NCI-H2107 (cell line): ENCODE measurements at regions not wholly inside any gene's neighbourhood (a gene's known extent, or its start where the extent isn't known, plus 50 kb on each side); places are given as distances from the start of the nearest gene placed in this dataset.
A peak's percentile ranks its signal among the peaks of the same experiment; 100 is the strongest.

ENCODE experiments used
- DNase-seq: peaks from one replicate; lab custom pipeline; 2025; lab: John Stamatoyannopoulos, UW

GRCh38 chr11:15737320-15737719, 619.0 kb downstream of the SOX6 start:
- no peak for DNase-seq

- DNase-seq: no peak
Observed at GRCh38 chr11:15738931-15739330, 617.4 kb downstream of the SOX6 start.

- no peak for DNase-seq
Observed at GRCh38 chr11:15742626-15743519, 613.5 kb downstream of the SOX6 start.

GRCh38 chr11:15744693-15745092, 611.7 kb downstream of the SOX6 start:
- no peak for DNase-seq

GRCh38 chr11:15745266-15745665, 611.1 kb downstream of the SOX6 start:
- no peak for DNase-seq

GRCh38 chr11:15747671-15748070, 608.7 kb downstream of the SOX6 start:
- no peak for DNase-seq

DNA sequence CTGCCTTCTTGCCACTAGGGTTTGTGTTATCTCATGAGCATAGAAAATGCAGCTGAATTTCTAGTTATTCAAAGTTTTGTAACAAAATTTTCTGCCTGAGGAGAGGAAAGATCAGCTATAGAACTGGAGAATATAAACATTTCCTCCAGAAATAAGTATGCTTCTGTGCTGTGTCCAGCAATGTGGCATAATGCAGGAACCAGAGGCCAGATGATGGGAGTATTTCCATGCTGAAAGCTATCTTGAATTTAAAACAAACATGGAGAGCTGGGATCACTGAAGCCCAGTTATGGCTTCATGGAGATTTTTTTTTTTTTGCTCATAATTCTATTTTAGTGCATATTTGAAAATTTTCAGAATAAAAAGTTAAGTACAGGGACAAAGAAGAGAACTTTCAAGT, 608.2 kb downstream of the SOX6 start:
- no peak for DNase-seq

- no peak for DNase-seq
Observed at GRCh38 chr11:15748741-15749140, 607.6 kb downstream of the SOX6 start.

DNA sequence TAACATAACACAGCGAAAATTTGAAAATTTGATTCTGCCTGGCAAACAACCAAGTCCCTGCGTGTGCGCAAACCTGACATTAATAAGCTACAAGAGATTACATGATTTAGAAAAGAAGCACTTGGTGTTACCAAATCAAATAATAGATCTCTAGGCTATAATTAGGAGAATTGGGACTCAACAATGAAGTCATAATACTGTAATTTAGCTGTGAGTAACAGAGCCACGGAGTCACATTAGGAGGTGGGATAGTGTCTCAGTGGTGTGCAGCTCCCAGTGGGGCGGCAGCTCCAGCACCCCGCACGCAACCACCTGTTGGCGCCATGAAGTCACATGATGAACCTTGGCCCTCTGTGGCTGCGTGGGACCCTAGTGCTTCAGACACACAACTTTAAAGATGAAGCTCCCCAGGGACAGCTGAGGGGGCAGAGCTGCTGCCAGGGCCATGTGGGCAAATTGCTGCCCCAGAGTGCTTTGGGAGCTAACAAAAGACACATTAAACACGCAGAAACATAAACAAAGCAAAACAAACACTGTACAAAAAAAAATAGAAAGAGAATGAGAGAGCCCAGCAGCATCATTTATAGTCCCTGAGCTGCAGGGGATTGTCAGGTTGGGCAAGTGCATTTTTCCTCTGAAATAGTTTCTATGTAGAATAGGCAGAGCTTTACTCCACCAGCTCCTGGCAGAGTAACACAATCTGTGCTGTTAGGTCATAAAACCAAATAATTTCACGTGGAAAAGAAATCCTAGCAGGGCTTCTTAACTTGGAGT, 605.6 kb downstream of the SOX6 start:
- DNase-seq: peak; percentile 77

DNA sequence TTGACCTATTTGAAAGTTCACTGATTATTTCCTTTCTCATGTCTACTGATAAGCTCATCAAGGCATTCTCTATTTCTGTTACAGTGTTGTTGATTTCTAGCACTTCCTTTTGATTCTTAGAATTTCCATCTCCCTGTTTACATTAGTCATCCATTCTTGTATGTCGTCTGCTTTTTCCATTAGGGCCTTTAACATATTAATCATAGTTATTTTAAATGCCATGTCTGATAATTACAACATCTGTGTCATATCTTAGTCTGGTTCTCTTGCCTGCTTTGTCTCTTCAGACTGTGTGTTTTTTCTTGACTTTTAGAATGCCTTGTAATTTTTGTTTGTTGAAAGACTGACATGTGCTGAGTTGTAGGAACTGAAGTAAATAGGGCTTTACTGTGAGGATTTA, 602.1 kb downstream of the SOX6 start:
- no peak for DNase-seq

- DNase-seq: no peak
Observed at GRCh38 chr11:15757048-15757698, 599.2 kb downstream of the SOX6 start.

- DNase-seq: no peak
Observed at GRCh38 chr11:15758857-15759465, 597.4 kb downstream of the SOX6 start.

- no peak for DNase-seq
Observed at GRCh38 chr11:15761235-15761634, 595.1 kb downstream of the SOX6 start.

GRCh38 chr11:15764326-15764725, 592.0 kb downstream of the SOX6 start:
- no peak for DNase-seq

DNA sequence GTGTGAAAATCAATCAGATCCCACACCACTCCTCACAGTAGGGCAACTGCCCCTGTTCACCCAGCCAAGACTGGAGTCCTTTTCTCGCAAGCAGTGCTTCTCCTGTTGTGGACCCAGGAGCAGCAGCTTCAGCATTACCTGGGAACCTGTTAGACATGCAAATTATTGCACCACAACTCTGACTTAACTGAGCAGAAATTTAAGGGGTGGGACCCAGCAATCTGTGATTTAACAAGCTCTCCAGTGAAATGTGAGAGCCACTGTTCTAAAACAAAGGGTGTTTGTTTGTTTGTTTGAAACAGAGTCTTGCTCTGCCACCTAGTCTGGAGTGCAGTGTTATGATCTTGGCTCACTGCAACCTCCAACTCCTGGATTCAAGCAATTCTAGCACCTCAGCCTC, 591.4 kb downstream of the SOX6 start:
- DNase-seq: no peak

GRCh38 chr11:15765530-15765929, 590.8 kb downstream of the SOX6 start:
- no peak for DNase-seq

DNA sequence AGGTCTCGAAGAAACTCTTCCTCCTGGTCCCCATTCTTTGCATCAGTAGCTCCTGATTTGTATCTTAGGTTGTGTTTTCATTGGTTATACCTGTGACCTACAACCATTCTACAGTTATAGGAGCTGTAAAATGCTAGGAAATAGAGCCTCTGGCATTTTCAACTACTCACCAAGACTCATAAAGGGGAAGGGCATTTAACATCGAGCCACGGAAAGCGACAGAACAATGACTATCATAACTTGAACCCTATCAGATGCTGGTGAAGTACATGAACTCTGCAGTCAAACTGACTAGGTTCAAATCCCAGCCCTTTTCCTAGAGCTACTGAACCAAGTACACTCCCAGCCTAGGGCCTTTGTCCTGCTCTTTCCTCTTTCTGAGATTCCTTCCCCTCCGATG, 588.0 kb downstream of the SOX6 start:
- DNase-seq: no peak

- no peak for DNase-seq
Observed at GRCh38 chr11:15769203-15769602, 587.1 kb downstream of the SOX6 start.

DNA sequence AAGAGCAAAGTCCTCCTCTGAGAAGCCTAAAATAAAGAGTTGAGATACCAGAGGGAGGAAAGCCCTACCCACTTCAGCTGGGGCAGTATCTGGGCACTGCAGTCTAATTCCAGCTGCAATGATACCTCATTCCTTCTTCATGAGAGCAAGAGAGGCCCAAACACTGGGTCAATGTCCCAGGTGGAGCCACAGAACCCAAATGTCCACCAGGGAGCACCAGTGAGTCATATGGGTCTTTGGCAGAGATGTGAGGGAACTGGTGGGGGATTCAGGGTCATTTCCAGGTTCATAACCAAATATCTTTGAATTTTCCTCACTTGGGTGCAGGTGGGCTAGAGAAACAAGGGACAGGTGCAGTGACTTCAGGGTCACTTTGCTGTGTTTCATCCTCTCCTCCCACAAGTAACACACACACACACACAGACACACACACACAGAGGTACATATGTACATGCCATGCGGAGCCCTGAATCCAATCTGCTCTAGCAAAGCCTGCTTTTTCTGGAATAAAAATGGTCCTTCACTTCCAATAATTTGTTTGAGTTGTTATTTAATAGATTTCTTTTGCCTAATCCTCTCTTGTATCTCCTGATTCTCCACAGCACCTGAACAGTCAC, 585.4 kb downstream of the SOX6 start:
- DNase-seq: no peak

DNA sequence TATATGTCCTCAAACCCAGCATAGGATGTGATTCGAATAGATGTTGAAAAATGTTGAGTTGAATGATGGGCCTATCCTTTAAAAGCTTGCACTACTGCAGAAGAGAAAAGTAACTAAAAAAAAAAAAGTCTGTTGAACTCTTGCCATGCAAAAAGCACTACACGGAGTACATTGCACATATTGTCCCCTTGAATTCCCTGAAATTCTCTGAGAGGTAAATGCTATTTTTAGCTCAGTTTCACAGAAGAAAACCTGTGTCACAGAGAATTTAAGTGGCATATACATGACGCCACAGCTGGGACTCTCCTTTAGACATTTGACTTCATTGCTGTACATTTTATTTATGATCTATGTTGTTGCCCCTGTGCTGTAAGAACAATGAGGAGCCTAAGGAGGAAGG, 583.8 kb downstream of the SOX6 start:
- DNase-seq: no peak

- no peak for DNase-seq
Observed at GRCh38 chr11:15772981-15773380, 583.4 kb downstream of the SOX6 start.
